OCI-LY7 (cell line): ENCODE measurements at regions not wholly inside any gene's neighbourhood (a gene's known extent, or its start where the extent isn't known, plus 50 kb on each side); places are given as distances from the start of the nearest gene placed in this dataset.

Experiments
- BruUV-seq: library from RNA; stranded (reverse); fragments of 400-500 nt; replicated peaks from 2 replicates; lab custom pipeline; 2021; lab: Mats Ljungman, UMichigan
- CTCF ChIA-PET: fragments of 300-600 bp; sonication (Branson Sonifier 250); formaldehyde crosslinking; loops from one replicate; lab custom pipeline; 2022; ENCODE audit warnings: antibody characterized with exemption; ENCODE audit not compliant: unreplicated experiment; lab: Charles Lee
- POLR2A ChIA-PET: fragments of 300-600 bp; sonication (Branson Sonifier 250); formaldehyde crosslinking; loops from one replicate; lab custom pipeline; 2022; ENCODE audit warnings: antibody characterized with exemption; lab: Charles Lee
- DNase-seq: peaks from one replicate; pipeline ENCODE4 v3.0.0-alpha.2; 2015; ENCODE audit warnings: low spot score
- H2AFZ ChIP-seq: fragments of 200-600 bp; sonication (generic), shearing (Covaris generic); 2 replicates; pipeline ENCODE4 v1.6.1; 2014; ENCODE audit warnings: mild to moderate bottlenecking, antibody characterized with exemption, low read length, moderate library complexity
- H3K27ac ChIP-seq: fragments of 200-600 bp; sonication (generic); 2 replicates; pipeline ENCODE4 v1.5.1; 2014; ENCODE audit warnings: mixed run types, low read depth, mild to moderate bottlenecking, moderate library complexity, low read length, inconsistent platforms; ENCODE audit not compliant: poor library complexity, severe bottlenecking
- H3K36me3 ChIP-seq: fragments of 200-600 bp; sonication (generic); 2 replicates; pipeline ENCODE4 v1.6.1; 2014; ENCODE audit warnings: mild to moderate bottlenecking, antibody characterized with exemption, low read length, moderate library complexity, mixed read lengths; ENCODE audit not compliant: insufficient read depth
- H3K4me1 ChIP-seq: fragments of 200-600 bp; sonication (generic); 2 replicates; pipeline ENCODE4 v1.5.1; 2014; ENCODE audit warnings: mild to moderate bottlenecking, low read length; ENCODE audit not compliant: insufficient read depth, poor library complexity, severe bottlenecking
- H3K4me2 ChIP-seq: fragments of 200-600 bp; sonication (generic); 2 replicates; pipeline ENCODE4 v1.6.1; 2014; ENCODE audit warnings: mild to moderate bottlenecking, low read length
- H3K4me3 ChIP-seq: fragments of 200-600 bp; sonication (generic); 2 replicates; pipeline ENCODE4 v1.5.1; 2014; ENCODE audit warnings: mild to moderate bottlenecking, low read depth, low read length; ENCODE audit not compliant: poor library complexity, severe bottlenecking
- H3K79me2 ChIP-seq: fragments of 200-600 bp; sonication (generic); 2 replicates; pipeline ENCODE4 v1.6.1; 2016; ENCODE audit warnings: low read depth, mild to moderate bottlenecking, low read length, moderate library complexity, mixed read lengths; ENCODE audit not compliant: insufficient read depth
- H3K9me2 ChIP-seq: fragments of 200-600 bp; sonication (generic); 2 replicates; pipeline ENCODE4 v1.6.1; 2016; ENCODE audit warnings: mild to moderate bottlenecking, low read length, mixed read lengths; ENCODE audit not compliant: insufficient read depth
- H3K9me3 ChIP-seq: fragments of 200-600 bp; sonication (generic); 2 replicates; pipeline ENCODE4 v1.6.1; 2014; ENCODE audit warnings: mild to moderate bottlenecking, mixed run types, low read length, mixed read lengths
- H4K20me1 ChIP-seq: fragments of 200-600 bp; sonication (generic); 2 replicates; pipeline ENCODE4 v1.6.1; 2014; ENCODE audit warnings: mild to moderate bottlenecking, antibody characterized with exemption, low read length, moderate library complexity, mixed read lengths; ENCODE audit not compliant: insufficient read depth
- CTCF ChIP-seq: fragments of 200-600 bp; sonication (generic); conservative IDR thresholded peaks from 2 replicates; pipeline ENCODE4 v1.5.1; 2014; ENCODE audit warnings: mild to moderate bottlenecking, antibody characterized with exemption, low read length, moderate library complexity, mixed read lengths
- EZH2phosphoT487 ChIP-seq: fragments of 200-600 bp; sonication (generic); IDR thresholded peaks from 2 replicates; pipeline ENCODE4 v1.6.1; 2018; ENCODE audit warnings: low read depth, borderline replicate concordance, mild to moderate bottlenecking, mixed run types, antibody characterized with exemption, low read length, moderate library complexity, mixed read lengths
- intact Hi-C: fragments of 100-400 bp; cut with micrococcal nuclease; formaldehyde crosslinking; loops from one replicate; pipeline ENCODE4 v1.10.0; 2022; ENCODE audit not compliant: unreplicated experiment

- H3K9me2 ChIP-seq = no peaks in the 10 kb centered on the region
- H3K27ac ChIP-seq = no peak overlapping the region
- H4K20me1 ChIP-seq = no peaks in the 10 kb centered on the region
- no peaks in the 10 kb centered on the region for H3K79me2 ChIP-seq
- POLR2A ChIA-PET = interaction anchor here (1.0 kb wide), 1 partner anchor 9 kb away, joined by 4 read pairs; no protein-coding TSS in a partner anchor
- H3K4me3 ChIP-seq = no peak overlapping the region
- H2AFZ ChIP-seq = no peak overlapping the region
- H3K9me3 ChIP-seq = no peaks in the 10 kb centered on the region
- TF ChIP-seq CTCF = no peak
- BruUV-seq = no TSS peak
- no peaks in the 10 kb centered on the region for H3K4me1 ChIP-seq
- no peaks in the 10 kb centered on the region for H3K36me3 ChIP-seq
- intact Hi-C loops = no loop called here
- CTCF ChIA-PET = no interaction called here
- no peak overlapping the region for H3K4me2 ChIP-seq
- DNase-seq = no peak
Measured at GRCh38 chrX:10983526-10983925, 127.6 kb upstream of the HCCS start.

- DNase-seq = no peak
- BruUV-seq = no TSS peak
Measured at GRCh38 chrX:10984213-10984612, 126.9 kb upstream of the HCCS start.

GRCh38 chrX:10986616-10987015, 124.5 kb upstream of the HCCS start:
- CTCF ChIA-PET = no interaction called here
- intact Hi-C loops = no loop called here

More at GRCh38 chrX:10984213-10984612, 126.9 kb upstream of the HCCS start:
- Histone ChIP-seq H3K27ac (no peak overlapping the region), H3K79me2 (no peaks in the 10 kb centered on the region), H3K4me1 (no peaks in the 10 kb centered on the region), H3K9me3 (no peaks in the 10 kb centered on the region), H3K4me2 (no peak overlapping the region), H3K9me2 (no peaks in the 10 kb centered on the region), H3K4me3 (no peak overlapping the region), H2AFZ (no peak overlapping the region), H4K20me1 (no peaks in the 10 kb centered on the region), H3K36me3 (no peaks in the 10 kb centered on the region)
- ChIA-PET CTCF (no interaction called here), POLR2A (no interaction called here)
- intact Hi-C loops = no loop called here
- no peak for TF ChIP-seq CTCF
- TF ChIP-seq EZH2phosphoT487 = no peak

More at GRCh38 chrX:10986616-10987015, 124.5 kb upstream of the HCCS start:
- Histone ChIP-seq H3K36me3 (no peaks in the 10 kb centered on the region), H3K4me2 (no peak overlapping the region), H3K9me2 (no peaks in the 10 kb centered on the region), H4K20me1 (no peaks in the 10 kb centered on the region), H3K79me2 (no peaks in the 10 kb centered on the region), H3K27ac (no peak overlapping the region), H3K4me3 (no peak overlapping the region), H3K4me1 (no peaks in the 10 kb centered on the region), H3K9me3 (no peaks in the 10 kb centered on the region), H2AFZ (no peak overlapping the region)
- DNase-seq = no peak
- TF ChIP-seq CTCF (no peak), EZH2phosphoT487 (no peak)
- POLR2A ChIA-PET = no interaction called here
- BruUV-seq = no TSS peak
